HCT116 (cell line): ENCODE measurements at regions not wholly inside any gene's neighbourhood (a gene's known extent, or its start where the extent isn't known, plus 50 kb on each side); places are given as distances from the start of the nearest gene placed in this dataset.

Experiments
- ATAC-seq: fragments of 200-7000 bp; cut with Tn5 transposase; 2 replicates; pipeline ENCODE4 v1.9.1; 2020; ENCODE audit warnings: mild to moderate bottlenecking, moderate library complexity
- BruUV-seq: library from RNA; stranded (reverse); fragments of 400-500 nt; replicated peaks from 2 replicates; lab custom pipeline; 2021; lab: Mats Ljungman, UMichigan
- CTCF ChIA-PET: fragments of 300-600 bp; sonication (Branson Sonifier 250); formaldehyde crosslinking; loops from one replicate; lab custom pipeline; 2021; ENCODE audit warnings: antibody characterized with exemption; lab: Charles Lee
- POLR2A ChIA-PET: fragments of 300-600, 350-600 bp; sonication (Branson Sonifier 250); formaldehyde crosslinking; loops from one replicate; lab custom pipeline; 2021; ENCODE audit warnings: antibody characterized with exemption; lab: Charles Lee
- RAD21 ChIA-PET, 2 experiments: fragments of 300-600 bp; sonication (Branson Sonifier 250); formaldehyde crosslinking; loops; one replicate each; lab custom pipeline; 2023; ENCODE audit warnings: low total read pairs in 2 of 2; ENCODE audit not compliant: uncharacterized antibody in 2 of 2, unreplicated experiment in 2 of 2, low non-redundant PET in 1 of 2; lab: Charles Lee
- DNase-seq: peaks from one replicate; pipeline ENCODE4 v3.0.0-alpha.2; 2010; ENCODE audit warnings: low read depth, low spot score
- H2AFZ ChIP-seq: fragments of 200-600 bp; shearing (Covaris generic), sonication (generic); 2 replicates; pipeline ENCODE4 v1.6.1; 2017; ENCODE audit warnings: low read depth, mixed run types, mixed read lengths, antibody characterized with exemption, low read length; ENCODE audit not compliant: poor library complexity, severe bottlenecking
- H3K27ac ChIP-seq: 2 replicates; pipeline ENCODE4 v1.5.1; 2012; ENCODE audit warnings: low read depth, low read length
- H3K27me3 ChIP-seq: fragments of 200-600 bp; sonication (generic); 2 replicates; pipeline ENCODE4 v1.6.1; 2016; ENCODE audit warnings: mixed run types, low read length, mixed read lengths; ENCODE audit not compliant: insufficient read depth
- H3K36me3 ChIP-seq, 2 experiments: fragments of 200-500 bp in 1 of 2; fragments of 200-600 bp in 1 of 2; sonication (Bioruptor generic) in 1 of 2; sonication (generic) in 1 of 2; 2 replicates each; pipeline versions ENCODE4 v1.5.1 to v1.6.1; 2014 to 2016; ENCODE audit warnings: low read length in 2 of 2, inconsistent platforms in 1 of 2, mixed read lengths in 1 of 2, mixed run types in 1 of 2; ENCODE audit not compliant: insufficient read depth in 2 of 2, control insufficient read depth in 1 of 2
- H3K4me1 ChIP-seq, 2 experiments: fragments of 200-600 bp in 1 of 2; sonication (generic) in 1 of 2; 2 replicates each; pipeline versions ENCODE4 v1.5.1 to v1.6.1; 2012 to 2017; ENCODE audit warnings: low read length in 2 of 2, inconsistent platforms in 1 of 2, mild to moderate bottlenecking in 1 of 2, mixed read lengths in 1 of 2, mixed run types in 1 of 2, moderate library complexity in 1 of 2; ENCODE audit not compliant: insufficient read depth in 2 of 2, control insufficient read depth in 1 of 2
- H3K4me2 ChIP-seq: fragments of 200-600 bp; sonication (generic); 2 replicates; pipeline ENCODE4 v1.6.1; 2017; ENCODE audit warnings: mixed run types, low read length, mixed read lengths
- H3K4me3 ChIP-seq, 2 experiments: fragments of 200-600 bp in 1 of 2; sonication (generic) in 1 of 2; replicated peaks in 1 of 2; 2 replicates each; pipeline ENCODE4 v1.5.1; 2011 to 2016; ENCODE audit warnings: low read length in 2 of 2, control low read depth in 1 of 2, low read depth in 1 of 2, mild to moderate bottlenecking in 1 of 2, mixed read lengths in 1 of 2, mixed run types in 1 of 2
- H3K79me2 ChIP-seq: fragments of 200-600 bp; sonication (generic); 2 replicates; pipeline ENCODE4 v1.6.1; 2017; ENCODE audit warnings: mild to moderate bottlenecking, mixed run types, low read length, moderate library complexity, mixed read lengths; ENCODE audit not compliant: insufficient read depth
- H3K9ac ChIP-seq: fragments of 200-600 bp; sonication (generic); 2 replicates; pipeline ENCODE4 v1.6.1; 2016; ENCODE audit warnings: low read length, mixed read lengths
- H3K9me2 ChIP-seq: fragments of 200-600 bp; sonication (generic), shearing (Covaris generic); 2 replicates; pipeline ENCODE4 v1.6.1; 2017; ENCODE audit warnings: mixed run types, mild to moderate bottlenecking, moderate library complexity; ENCODE audit not compliant: insufficient read depth
- H3K9me3 ChIP-seq, 2 experiments: fragments of 200-500 bp in 1 of 2; fragments of 200-600 bp in 1 of 2; sonication (Bioruptor generic) in 1 of 2; sonication (generic) in 1 of 2; 2 replicates each; pipeline ENCODE4 v1.6.1; 2014 to 2017; ENCODE audit warnings: low read length in 2 of 2, mixed read lengths in 2 of 2, inconsistent platforms in 1 of 2, low read depth in 1 of 2, mild to moderate bottlenecking in 1 of 2, mixed run types in 1 of 2, moderate library complexity in 1 of 2; ENCODE audit not compliant: control insufficient read depth in 1 of 2, insufficient read depth in 1 of 2
- H4K20me1 ChIP-seq: fragments of 200-600 bp; sonication (generic), shearing (Covaris generic); 2 replicates; pipeline ENCODE4 v1.6.1; 2017; ENCODE audit warnings: mixed run types, mild to moderate bottlenecking, moderate library complexity; ENCODE audit not compliant: insufficient read depth
- CBX3 ChIP-seq: IDR thresholded peaks from 2 replicates; pipeline ENCODE4 v1.6.1; 2012; ENCODE audit warnings: low read depth
- CEBPB ChIP-seq: IDR thresholded peaks from 2 replicates; pipeline ENCODE4 v1.6.1; 2012; ENCODE audit warnings: low read depth
- ELF1 ChIP-seq: IDR thresholded peaks from 2 replicates; pipeline ENCODE4 v1.6.1; 2012; ENCODE audit warnings: low read depth, borderline replicate concordance
- EZH2 ChIP-seq: fragments of 200-600 bp; sonication (generic); IDR thresholded peaks from 2 replicates; pipeline ENCODE4 v1.6.1; 2017; ENCODE audit warnings: antibody characterized with exemption, mixed run types
- EZH2phosphoT487 ChIP-seq: fragments of 200-600 bp; IDR thresholded peaks from 2 replicates; pipeline ENCODE4 v1.6.1; 2018; ENCODE audit warnings: antibody characterized with exemption, borderline replicate concordance
- RAD21 ChIP-seq: IDR thresholded peaks from 2 replicates; pipeline ENCODE4 v1.6.1; 2012; ENCODE audit warnings: low read depth, mild to moderate bottlenecking
- SIN3A ChIP-seq: IDR thresholded peaks from 2 replicates; pipeline ENCODE4 v1.6.1; 2012; ENCODE audit warnings: low read depth
- intact Hi-C: fragments of 100-400 bp; cut with micrococcal nuclease; formaldehyde crosslinking; loops from 2 replicates; pipeline ENCODE4 v1.10.0; 2022
- TF ChIP-seq, protein P1 (sequence below): IDR thresholded peaks from 2 replicates; pipeline ENCODE4 v1.6.1; 2012
- TF ChIP-seq, protein P2 (sequence below), 3 experiments: fragments of 200-600 bp in 1 of 3; sonication (generic) in 1 of 3; IDR thresholded peaks in 2 of 3; conservative IDR thresholded peaks in 1 of 3; 2 replicates each; pipeline ENCODE4 v1.5.1; 2012 to 2017; ENCODE audit warnings: low read depth in 2 of 3, low read length in 2 of 3, antibody characterized with exemption in 1 of 3, borderline replicate concordance in 1 of 3, control low read depth in 1 of 3, mild to moderate bottlenecking in 1 of 3, mixed read lengths in 1 of 3, mixed run types in 1 of 3, moderate library complexity in 1 of 3; ENCODE audit not compliant: insufficient read depth in 1 of 3
- TF ChIP-seq, protein P3 (sequence below): IDR thresholded peaks from 2 replicates; pipeline ENCODE4 v1.6.1; 2012

DNA sequence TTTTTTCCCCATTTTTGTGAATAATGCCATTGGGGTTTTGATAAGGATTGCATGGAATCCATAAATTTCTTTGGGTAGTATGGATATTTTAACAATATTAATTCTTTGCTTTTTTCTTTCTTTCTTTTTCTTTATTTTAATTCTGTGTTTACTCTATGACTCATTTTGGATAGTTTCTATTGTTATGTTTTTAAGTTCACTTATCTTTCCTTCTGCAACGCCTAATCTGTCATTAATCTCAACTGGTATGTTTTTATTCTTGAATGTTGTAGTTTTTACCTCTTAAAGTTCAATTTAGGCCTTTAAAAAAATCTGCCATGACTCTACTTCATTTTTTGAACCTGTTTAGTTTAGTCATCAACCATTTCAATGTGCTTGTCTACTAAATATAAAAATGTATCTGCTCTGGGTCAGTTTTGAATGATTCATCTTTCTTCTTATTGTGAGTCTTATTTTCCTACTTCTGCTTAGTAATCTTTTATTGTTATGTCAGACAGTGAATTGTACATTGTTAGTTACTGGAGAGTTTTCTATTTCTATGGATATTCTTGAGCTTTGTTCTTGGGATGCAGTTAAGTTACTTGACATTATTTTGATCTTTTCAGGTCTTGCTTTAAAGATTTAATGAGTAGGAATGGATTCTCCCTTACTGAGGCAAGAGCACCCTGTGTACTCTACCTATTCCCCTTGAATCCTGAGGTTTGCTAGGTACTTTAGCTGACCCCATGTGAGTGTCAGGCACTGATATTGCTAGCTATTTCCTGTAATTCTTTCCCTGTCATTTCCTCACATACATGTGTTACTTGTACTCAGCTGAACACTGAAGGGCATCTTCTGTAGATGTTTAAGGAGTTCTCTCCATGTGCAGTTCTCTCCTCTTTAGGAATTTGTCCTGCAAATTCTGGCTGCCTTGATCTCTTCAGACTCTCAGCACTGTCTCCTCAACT lies 104.2 kb downstream of the TFAP2B start:
- Histone ChIP-seq H2AFZ (no peak overlapping the region), H3K9ac (no peak overlapping the region), H3K27ac (no peak overlapping the region), H3K79me2 (no peaks in the 10 kb centered on the region), H3K4me2 (no peak overlapping the region), H3K4me3 (no peak overlapping the region), H3K9me3 (peaks cover 1 to 4% of the 10 kb centered on the region in 2 experiments; a peak in 2 of 4 replicates), H3K9me2 (no peaks in the 10 kb centered on the region), H4K20me1 (no peaks in the 10 kb centered on the region), H3K27me3 (no peaks in the 10 kb centered on the region), H3K36me3 (no peaks in the 10 kb centered on the region)
- intact Hi-C loops = no loop called here
- no TSS peak for BruUV-seq
- ChIA-PET CTCF (no interaction called here), POLR2A (no interaction called here), RAD21 (no interaction called here)
- TF ChIP-seq, protein P1, sequence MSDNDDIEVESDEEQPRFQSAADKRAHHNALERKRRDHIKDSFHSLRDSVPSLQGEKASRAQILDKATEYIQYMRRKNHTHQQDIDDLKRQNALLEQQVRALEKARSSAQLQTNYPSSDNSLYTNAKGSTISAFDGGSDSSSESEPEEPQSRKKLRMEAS = no peak
- TF ChIP-seq EZH2 (no peak), CEBPB (no peak), CBX3 (no peak)
- TF ChIP-seq, all 23 proteins: peak for 0
- no peak for DNase-seq
- ATAC-seq = no peak
- no peaks in the 10 kb centered on the region for H3K4me1 ChIP-seq

DNA sequence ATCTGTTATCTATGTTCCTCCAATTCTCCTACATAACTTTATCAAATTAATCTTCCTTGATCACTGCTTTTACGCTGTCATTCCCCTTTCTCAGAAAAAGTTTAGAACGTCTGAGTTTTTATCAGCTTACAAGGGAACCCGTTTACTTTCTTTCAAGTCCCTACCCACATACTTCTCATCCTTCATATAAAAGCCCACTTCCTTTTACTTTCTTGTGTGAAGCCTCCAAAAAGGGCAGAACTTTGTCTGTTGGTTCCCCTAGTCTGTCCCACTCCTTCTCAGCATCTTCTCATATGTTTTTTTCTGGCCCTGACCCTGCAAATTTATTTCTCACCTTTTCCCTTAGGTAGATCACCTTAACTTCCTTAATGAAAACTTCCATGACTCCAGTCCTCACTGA lies 106.1 kb downstream of the TFAP2B start:
- DNase-seq (no peak), ATAC-seq (no peak)
- H4K20me1 ChIP-seq = no peaks in the 10 kb centered on the region
- peaks cover 4 to 9% of the 10 kb centered on the region in 2 experiments; a peak in 2 of 4 replicates for H3K9me3 ChIP-seq
- H3K79me2 ChIP-seq = no peaks in the 10 kb centered on the region
- no peak overlapping the region for H2AFZ ChIP-seq
- no peak for TF ChIP-seq RAD21
- TF ChIP-seq, protein P2, sequence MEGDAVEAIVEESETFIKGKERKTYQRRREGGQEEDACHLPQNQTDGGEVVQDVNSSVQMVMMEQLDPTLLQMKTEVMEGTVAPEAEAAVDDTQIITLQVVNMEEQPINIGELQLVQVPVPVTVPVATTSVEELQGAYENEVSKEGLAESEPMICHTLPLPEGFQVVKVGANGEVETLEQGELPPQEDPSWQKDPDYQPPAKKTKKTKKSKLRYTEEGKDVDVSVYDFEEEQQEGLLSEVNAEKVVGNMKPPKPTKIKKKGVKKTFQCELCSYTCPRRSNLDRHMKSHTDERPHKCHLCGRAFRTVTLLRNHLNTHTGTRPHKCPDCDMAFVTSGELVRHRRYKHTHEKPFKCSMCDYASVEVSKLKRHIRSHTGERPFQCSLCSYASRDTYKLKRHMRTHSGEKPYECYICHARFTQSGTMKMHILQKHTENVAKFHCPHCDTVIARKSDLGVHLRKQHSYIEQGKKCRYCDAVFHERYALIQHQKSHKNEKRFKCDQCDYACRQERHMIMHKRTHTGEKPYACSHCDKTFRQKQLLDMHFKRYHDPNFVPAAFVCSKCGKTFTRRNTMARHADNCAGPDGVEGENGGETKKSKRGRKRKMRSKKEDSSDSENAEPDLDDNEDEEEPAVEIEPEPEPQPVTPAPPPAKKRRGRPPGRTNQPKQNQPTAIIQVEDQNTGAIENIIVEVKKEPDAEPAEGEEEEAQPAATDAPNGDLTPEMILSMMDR (IDR thresholded peaks at IDR 0.05 in 2 of 3, conservative IDR thresholded peaks at IDR 0.05 in 1 of 3; ENCODE audit: borderline replicate concordance in 1 of 3, insufficient read depth in 1 of 3, low read depth in 2 of 3, low read length in 2 of 3) = no peak
- no peak for TF ChIP-seq CBX3
- no peak for TF ChIP-seq ELF1
- no peak for TF ChIP-seq EZH2phosphoT487
- TF ChIP-seq SIN3A = no peak
- TF ChIP-seq, protein P3, sequence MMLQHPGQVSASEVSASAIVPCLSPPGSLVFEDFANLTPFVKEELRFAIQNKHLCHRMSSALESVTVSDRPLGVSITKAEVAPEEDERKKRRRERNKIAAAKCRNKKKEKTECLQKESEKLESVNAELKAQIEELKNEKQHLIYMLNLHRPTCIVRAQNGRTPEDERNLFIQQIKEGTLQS = no peak
- H3K9ac ChIP-seq = no peak overlapping the region
- H3K27ac ChIP-seq = no peak overlapping the region
- ChIA-PET POLR2A (no interaction called here), CTCF (no interaction called here), RAD21 (no interaction called here)
- no peaks in the 10 kb centered on the region for H3K4me1 ChIP-seq
- no peaks in the 10 kb centered on the region for H3K27me3 ChIP-seq
- no peaks in the 10 kb centered on the region for H3K36me3 ChIP-seq
- H3K4me3 ChIP-seq = no peak overlapping the region
- H3K4me2 ChIP-seq = no peak overlapping the region
- no TSS peak for BruUV-seq
- intact Hi-C loops = no loop called here
- no peaks in the 10 kb centered on the region for H3K9me2 ChIP-seq
